ENCODE measurements at regions not wholly inside any gene's neighbourhood (a gene's known extent, or its start where the extent isn't known, plus 50 kb on each side); places are given as distances from the start of the nearest gene placed in this dataset.

- Mint-ChIP-seq H3K4me3 (no peak overlapping the region), H3K9me3 (peaks cover 2% of the 10 kb centered on the region), H3K4me1 (no peaks in the 10 kb centered on the region), H3K36me3 (ENCODE audit: low read depth) (no peaks in the 10 kb centered on the region), H3K27ac (no peak overlapping the region), H3K27me3 (ENCODE audit: low read depth) (no peaks in the 10 kb centered on the region)
- no peak for TF ChIP-seq CTCF (IDR thresholded peaks at IDR 0.05; ENCODE audit: unreplicated experiment in 3 of 3)
These were observed 1011.5 kb upstream of the ACO1 start for GRCh38 chr9:31372799-31373587.

GRCh38 chr9:31377358-31377757 lies 1007.1 kb upstream of the ACO1 start:
- H3K36me3 Mint-ChIP-seq (ENCODE audit: low read depth) = no peaks in the 10 kb centered on the region
- TF ChIP-seq CTCF (IDR thresholded peaks at IDR 0.05; ENCODE audit: unreplicated experiment in 3 of 3) = no peak
- no peak overlapping the region for H3K27ac Mint-ChIP-seq
- no peak overlapping the region for H3K4me3 Mint-ChIP-seq
- H3K27me3 Mint-ChIP-seq (ENCODE audit: low read depth) = no peaks in the 10 kb centered on the region
- peaks cover 2% of the 10 kb centered on the region for H3K9me3 Mint-ChIP-seq
- no peaks in the 10 kb centered on the region for H3K4me1 Mint-ChIP-seq

- Mint-ChIP-seq H3K36me3 (ENCODE audit: low read depth) (no peaks in the 10 kb centered on the region), H3K27me3 (ENCODE audit: low read depth) (no peaks in the 10 kb centered on the region), H3K9me3 (no peaks in the 10 kb centered on the region), H3K4me1 (peaks cover 12% of the 10 kb centered on the region), H3K4me3 (no peak overlapping the region), H3K27ac (no peak overlapping the region)
- no peak for TF ChIP-seq CTCF (IDR thresholded peaks at IDR 0.05; ENCODE audit: unreplicated experiment in 3 of 3)
These were observed 995.8 kb upstream of the ACO1 start for GRCh38 chr9:31388660-31389059.

- H3K27me3 Mint-ChIP-seq (ENCODE audit: low read depth) = no peaks in the 10 kb centered on the region
- H3K4me1 Mint-ChIP-seq = peaks cover 16% of the 10 kb centered on the region
- no peak for TF ChIP-seq CTCF (IDR thresholded peaks at IDR 0.05; ENCODE audit: unreplicated experiment in 3 of 3)
- no peak overlapping the region for H3K27ac Mint-ChIP-seq
- no peak overlapping the region for H3K4me3 Mint-ChIP-seq
- no peaks in the 10 kb centered on the region for H3K36me3 Mint-ChIP-seq (ENCODE audit: low read depth)
- no peaks in the 10 kb centered on the region for H3K9me3 Mint-ChIP-seq
These were observed 995.4 kb upstream of the ACO1 start for GRCh38 chr9:31389075-31389474.

- no peak for TF ChIP-seq CTCF (IDR thresholded peaks at IDR 0.05; ENCODE audit: unreplicated experiment in 3 of 3)
These were observed 993.9 kb upstream of the ACO1 start for GRCh38 chr9:31390403-31391025.

GRCh38 chr9:31393240-31393639 lies 991.2 kb upstream of the ACO1 start:
- H3K36me3 Mint-ChIP-seq (ENCODE audit: low read depth) = no peaks in the 10 kb centered on the region
- no peaks in the 10 kb centered on the region for H3K9me3 Mint-ChIP-seq
- no peak overlapping the region for H3K4me3 Mint-ChIP-seq
- H3K27me3 Mint-ChIP-seq (ENCODE audit: low read depth) = no peaks in the 10 kb centered on the region
- H3K27ac Mint-ChIP-seq = peak overlapping the region in 1 of 3 experiments; percentile 8
- no peak for TF ChIP-seq CTCF (IDR thresholded peaks at IDR 0.05; ENCODE audit: unreplicated experiment in 3 of 3)
- peaks cover 18% of the 10 kb centered on the region for H3K4me1 Mint-ChIP-seq

More at GRCh38 chr9:31390403-31391025, 993.9 kb upstream of the ACO1 start:
- Mint-ChIP-seq H3K9me3 (no peaks in the 10 kb centered on the region), H3K4me1 (peaks cover 18% of the 10 kb centered on the region), H3K4me3 (no peak overlapping the region), H3K27me3 (ENCODE audit: low read depth) (no peaks in the 10 kb centered on the region), H3K36me3 (ENCODE audit: low read depth) (no peaks in the 10 kb centered on the region), H3K27ac (no peak overlapping the region)
